HG02588 (cell line): ENCODE measurements at regions not wholly inside any gene's neighbourhood (a gene's known extent, or its start where the extent isn't known, plus 50 kb on each side); places are given as distances from the start of the nearest gene placed in this dataset.

Source experiments
- ATAC-seq: cut with Tn5 transposase; IDR thresholded peaks from one replicate; pipeline ENCODE4 v1.9.1; 2021; ENCODE audit warnings: mild to moderate bottlenecking, moderate library complexity; ENCODE audit not compliant: unreplicated experiment

DNA sequence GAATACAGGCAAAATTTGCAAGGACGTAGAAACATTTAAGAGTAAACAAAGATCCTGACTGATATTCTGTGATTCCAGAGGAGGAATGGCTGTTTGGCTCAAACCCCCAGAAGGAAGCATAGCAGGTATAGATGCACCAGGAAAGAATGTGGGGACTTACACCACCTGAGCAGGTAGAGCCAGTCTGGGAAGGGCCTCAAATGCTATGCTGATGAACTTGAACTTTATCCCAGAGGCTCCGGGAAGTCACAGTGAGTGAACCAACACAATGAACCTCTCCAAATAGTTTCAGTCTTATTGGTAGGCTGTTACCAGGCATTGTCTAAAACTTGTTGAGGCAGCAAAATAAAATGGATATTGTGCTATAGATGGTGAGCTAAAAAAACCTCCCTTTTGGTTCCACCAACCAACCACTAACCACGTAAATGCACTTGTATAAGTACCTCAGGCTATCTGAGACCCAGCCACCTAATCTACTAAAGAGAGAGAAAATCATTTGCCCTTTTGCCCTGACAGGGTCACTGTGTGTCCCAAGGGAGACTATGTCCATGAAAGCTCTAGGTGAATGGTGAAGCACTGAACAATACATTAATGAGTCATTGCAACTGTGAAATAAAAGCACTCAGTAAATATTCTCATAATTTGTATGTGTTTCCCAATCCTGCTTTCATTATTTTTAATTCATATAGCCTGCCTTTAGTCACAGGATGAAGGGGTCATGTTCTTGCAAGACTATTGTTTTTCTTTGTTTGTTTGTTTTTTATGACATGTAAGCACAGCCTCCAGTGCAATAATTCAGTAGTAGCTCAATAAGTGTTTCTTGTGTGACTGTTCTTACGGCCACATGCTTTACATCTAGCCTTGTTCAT lies 911.6 kb downstream of the EPHA4 start:
- no peak for ATAC-seq

DNA sequence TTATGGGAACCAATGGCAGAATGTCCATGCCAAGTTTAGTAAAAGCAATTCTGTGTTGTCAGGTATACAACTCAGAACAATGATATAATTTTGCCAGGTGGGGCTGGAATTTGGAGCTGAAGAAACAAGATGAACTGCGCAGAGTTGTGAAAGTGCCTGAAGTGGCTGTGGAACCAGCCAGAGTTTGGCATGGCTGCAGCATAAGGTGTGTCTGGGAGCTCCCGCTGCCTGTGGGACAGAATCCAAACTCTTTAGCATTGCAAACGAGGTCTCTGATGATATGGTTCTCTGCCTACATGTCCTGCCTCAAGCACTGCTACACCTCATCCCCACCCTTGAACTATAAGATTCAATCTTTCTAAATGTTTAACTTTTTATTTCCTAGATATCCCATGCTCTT lies 909.7 kb downstream of the EPHA4 start:
- ATAC-seq, result no peak

DNA sequence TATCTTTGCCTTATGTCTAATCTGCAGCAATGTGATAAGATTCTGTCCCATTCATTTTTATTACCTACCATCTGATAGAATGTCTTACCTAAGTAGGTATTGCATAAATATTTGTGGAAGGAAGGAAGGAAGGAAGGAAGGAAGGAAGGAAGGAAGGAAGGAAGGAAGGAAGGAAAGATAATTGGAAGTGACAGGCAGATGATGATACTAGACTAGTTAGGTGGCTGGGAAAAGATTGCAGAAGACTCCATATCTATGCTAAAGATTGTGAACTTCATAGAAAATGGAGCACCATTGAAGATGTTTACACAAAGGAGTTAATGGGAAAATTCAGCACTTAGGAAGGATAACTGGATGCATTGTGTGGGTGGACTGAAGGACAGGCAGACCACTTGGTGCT lies 909.0 kb downstream of the EPHA4 start:
- ATAC-seq, result no peak

DNA sequence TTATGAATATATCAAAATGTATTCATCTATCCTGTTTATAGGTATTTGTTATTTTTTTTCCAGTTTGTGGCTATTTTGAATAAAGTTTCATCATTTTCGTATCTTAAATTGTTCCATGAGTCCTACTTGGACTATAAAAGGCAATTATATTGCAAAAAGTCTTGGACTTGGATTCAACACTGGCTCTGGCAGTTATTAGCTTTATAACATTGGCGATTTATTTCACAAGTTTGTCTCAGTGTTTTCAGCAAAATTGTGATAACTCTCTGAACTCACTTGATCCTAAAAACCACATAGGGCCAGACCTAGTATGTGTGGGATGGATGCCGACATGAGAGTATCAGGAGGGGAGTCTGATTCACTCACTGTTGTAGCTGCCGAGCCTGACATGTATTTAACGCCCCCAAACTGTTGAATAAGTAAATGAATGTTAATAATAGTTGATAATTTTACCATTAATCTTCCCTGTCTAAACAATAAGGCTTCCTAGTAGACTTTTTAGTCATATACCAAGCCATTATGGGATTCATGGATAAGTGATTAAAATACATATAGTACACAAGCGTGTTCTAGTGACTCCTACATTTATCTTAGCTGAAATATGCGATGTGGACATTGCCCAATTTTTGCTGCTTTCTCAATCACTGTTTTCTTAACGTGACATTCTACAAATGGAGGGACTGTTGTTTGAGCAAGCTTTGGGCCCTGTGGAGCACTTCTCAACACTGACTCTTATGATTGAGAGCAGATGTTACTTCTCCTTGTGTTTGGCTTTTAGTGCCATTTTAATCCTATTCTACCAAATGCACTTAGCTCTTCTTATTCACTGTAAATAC lies 907.6 kb downstream of the EPHA4 start:
- no peak for ATAC-seq

DNA sequence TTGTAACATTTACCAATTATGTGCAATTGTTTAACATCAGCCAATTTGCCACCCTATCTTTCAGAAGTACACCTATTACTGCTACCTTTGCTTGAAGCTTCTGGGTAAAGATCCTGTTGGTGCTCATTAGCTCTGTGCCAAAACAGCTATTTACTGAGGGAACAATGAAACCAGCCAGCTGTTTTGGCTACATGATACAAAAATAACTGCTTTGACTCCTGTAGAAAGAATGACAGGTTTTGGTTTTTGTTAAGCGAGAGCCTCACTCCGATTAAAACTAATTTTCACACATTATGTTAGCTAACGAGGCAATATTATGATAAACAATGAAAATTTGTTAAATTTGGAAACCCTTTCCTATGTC lies 907.0 kb downstream of the EPHA4 start:
- ATAC-seq, result no peak

DNA sequence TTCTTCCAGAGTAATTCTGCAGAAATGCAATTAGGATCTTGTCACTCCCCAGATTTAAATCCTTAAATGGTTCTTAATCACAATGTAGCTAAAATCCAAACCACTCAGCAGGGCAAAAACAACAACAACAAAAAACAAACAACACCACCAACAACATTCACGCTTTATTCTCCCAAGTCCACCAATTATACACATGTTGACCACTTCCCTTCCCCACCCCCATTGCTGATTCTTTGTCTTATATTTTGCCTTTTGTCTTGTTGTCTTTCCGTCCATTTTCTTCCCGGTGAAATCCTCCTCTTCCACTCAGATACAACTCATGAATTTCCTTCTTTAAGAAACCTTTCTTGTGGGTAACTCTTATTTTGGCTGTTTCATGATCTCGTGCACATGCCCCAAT lies 902.8 kb downstream of the EPHA4 start:
- no peak for ATAC-seq

DNA sequence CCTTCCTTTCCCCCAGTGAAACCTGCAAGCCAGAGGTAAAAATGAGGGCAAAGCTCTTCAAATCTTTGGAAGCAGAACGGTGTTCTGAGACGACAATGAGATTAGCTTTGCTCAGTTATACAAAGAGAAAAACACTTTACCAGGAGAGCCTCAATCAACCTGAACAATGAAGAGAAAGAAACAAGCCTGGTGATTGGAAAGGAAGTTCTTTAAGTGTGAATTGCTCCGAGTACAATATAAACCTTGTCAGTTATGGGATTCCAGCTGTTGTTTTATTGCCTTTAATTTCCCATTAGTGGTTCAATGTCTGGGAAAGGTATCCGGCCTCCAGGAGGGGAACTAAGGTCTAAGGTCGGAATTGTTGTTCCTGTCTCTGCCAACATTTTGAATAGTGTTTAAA lies 901.6 kb downstream of the EPHA4 start:
- ATAC-seq, result no peak

DNA sequence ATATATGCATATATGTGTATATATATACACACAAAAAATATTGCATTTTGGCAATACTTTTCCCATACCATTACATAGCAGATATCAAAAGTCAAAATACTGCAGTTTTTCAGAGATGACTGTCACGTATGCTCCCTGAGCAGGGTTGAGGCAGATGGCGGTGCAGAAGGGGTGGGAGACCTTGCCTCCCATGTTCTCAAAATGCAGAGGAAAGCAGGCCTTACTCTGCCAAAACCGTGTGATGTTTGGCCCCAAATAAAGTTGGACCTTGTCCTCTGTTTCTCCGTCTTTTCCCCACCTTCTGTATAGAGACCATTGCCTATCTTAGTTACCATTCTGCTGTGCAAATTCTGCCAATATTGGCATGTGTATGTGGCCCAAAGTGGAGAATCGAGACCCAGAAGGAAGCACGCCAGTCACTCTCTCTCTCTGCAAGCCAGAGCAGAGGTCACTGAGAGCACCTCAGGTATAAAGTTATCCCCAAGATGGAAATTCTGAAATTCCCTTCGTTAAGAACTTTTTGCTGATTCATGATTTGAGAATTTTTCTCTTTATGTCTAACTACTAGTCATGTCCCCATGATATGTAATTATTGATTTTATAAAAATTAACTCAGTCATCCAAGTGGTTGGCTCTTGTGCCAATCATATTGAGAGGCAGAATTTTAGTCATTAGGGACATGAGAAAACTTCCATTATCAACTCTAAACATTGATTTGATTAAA lies 898.8 kb downstream of the EPHA4 start:
- ATAC-seq, result no peak

DNA sequence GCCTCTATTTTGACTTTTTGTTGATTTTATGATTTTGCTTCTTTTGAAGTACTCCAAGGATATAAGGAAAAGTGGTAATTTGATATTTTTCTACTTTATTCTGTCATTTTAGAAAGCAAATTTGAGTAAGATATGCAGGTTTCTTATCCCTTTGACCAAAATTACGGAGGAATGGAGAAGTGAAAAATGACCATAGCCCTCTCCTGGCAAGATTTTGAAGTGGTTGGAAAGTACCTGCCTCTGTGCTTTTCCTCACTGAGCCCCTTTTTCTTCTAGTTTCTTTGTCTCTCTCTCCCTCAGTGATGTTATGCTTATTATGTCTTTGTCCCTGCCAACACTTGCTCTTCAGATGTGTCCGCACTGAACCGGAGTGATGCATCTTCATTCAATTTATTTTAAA lies 898.1 kb downstream of the EPHA4 start:
- no peak for ATAC-seq

DNA sequence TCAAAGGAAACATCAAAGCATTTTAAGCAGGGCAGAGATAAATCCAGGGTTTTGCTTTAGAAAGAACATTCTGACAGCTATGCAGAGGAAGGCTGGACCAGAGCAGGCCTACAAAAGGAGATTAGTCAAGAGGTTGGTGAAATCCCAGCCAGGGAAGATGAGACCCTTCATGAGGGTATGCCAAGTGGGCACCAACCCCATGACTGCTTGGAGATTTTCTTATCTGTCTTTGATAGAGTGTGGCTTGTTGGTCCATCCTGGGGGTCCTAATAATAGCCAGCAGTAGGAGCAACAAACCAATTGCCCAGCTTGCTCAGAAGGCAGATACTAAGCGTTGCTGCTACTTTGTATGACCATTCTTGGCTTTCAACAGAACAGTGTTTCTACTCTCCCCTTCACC lies 895.4 kb downstream of the EPHA4 start:
- no peak for ATAC-seq

DNA sequence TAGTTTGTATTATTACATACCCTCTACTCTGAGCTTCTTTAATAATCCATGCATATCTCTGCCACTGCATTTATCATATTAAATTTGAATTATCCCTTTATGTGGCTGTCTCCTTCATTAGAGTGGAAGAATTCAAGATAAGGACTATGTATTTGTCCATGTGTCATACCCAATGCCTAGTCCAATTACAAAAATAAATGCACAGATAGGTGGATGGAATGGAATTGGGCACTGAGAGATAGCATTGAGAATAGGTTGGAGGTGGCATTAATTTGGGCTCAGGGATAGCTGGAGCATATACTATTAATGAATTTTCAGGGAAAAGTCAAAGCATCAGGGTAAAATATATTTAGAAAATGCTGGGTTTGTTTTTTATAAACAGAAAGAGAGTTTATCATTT lies 893.2 kb downstream of the EPHA4 start:
- no peak for ATAC-seq

DNA sequence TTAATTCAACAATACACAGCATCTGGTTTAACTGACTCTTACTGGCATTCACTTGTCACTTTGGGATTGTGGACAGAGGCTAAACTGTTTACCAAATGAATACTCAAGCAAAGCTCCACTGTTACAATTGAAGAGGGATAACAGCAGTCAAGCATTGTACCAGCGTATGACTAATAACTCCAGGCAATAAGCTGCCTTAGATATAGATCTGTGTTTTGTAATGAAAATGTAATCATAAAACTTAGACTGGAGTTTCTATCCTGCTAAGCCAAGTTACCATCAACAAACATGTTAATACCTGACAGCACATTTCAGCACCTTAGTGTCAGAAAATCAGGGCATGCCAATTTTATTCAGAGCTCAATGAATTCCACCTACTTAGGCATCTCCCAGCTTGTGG lies 889.5 kb downstream of the EPHA4 start:
- ATAC-seq, result no peak

DNA sequence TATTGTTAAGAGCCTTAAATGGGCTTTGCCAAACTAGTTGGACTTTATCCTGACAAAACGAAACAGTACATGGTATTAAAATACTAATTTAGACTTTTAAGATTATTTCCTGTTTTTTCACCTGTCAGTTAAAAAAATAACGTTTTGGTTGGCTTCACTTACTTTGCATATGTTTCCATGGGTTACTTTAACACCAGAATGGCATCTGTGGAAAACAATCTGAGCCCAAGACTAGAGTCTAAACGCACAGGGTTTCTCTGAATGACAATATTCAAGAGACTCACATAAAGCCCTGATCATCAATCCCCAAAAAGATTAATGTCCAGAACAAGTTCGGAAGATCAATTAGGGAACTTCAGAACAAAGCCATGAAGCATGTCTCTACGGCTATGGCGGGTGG lies 888.0 kb downstream of the EPHA4 start:
- ATAC-seq, result no peak

DNA sequence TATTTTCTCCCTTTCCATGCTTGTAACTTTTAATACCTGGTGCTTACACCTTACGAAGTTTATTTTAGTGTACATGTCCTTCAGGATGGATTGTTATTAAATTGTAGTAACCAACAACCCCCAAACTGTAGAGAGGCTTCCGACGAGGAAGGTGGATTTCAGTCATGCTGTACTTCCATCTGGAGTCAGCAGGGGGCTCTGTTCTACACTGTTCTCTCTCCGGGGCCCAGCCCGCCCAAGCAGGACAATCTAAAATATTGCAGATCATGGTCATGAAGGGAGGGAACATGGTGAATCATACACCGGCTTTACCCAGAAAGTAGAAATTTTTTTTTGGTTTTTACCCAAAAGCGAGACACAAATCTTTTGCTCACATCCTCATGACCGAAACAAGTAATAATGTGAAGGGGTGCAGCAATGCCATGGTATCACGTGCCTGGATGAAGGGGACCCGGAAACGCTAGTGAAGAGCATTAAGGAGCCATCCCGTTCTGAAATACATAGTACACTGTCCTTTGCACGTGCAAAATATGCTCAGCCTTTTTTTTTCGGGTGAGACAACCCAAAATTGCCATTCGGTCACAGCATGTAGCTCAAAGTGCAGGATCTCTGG lies 884.8 kb downstream of the EPHA4 start:
- peak; percentile 85 for ATAC-seq

DNA sequence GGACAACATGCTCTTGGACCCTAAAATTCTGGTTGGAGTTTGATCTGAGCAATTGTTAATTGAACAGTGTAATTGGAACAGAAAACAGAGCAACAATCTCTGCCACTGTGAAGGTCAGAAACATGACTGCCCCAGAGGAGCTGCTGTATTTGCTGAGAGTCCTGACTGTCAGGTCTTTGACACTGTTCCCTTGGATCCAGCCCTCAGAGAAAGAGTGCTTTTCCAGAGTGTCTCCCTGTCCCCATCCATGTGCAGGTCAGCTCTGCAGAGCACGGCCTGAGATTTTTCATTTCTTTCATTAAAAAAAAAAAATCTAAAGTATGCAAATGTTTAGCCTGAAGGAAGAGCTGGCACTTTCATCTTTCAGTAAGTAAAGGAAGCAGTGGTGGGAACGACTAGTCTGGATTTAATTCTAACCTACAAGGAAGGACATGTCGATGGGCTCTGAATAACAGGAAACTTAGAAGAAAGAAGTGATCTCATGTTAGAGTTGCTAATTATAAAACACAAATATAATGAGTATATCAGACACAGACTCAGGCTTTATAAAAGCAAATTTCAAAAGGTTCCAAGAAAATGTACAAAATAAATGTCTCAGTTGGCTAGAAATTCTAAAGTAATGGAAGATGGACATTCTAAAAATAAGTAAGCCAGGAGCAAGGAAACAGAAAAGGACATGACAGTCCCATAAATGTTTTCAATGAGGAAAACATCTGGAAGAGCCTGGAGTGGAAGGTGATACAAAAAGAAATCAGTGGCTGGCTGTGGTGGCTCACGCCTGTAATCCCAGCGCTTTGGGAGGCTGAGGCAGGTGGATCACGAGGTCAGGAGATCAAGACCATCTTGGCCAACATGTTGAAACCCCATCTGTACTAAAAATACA lies 876.5 kb downstream of the EPHA4 start:
- no peak for ATAC-seq

DNA sequence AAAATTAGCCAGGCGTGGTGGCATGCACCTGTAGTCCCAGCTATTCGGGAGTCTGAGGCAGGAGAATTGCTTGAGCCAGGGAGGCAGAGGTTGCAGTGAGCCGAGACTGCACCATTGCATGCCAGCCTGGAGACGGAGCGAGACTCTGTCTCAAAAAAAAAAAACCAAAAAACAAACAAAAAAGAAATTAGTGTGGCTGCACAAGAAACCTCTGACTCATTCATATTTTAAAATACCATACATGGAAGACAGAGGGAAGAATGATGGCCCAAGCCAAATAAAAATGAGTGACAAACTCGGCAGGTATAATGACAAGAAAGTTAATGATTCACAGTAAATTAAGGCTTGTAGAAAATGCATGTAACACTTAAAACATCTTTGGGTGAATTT lies 875.8 kb downstream of the EPHA4 start:
- ATAC-seq, result no peak

DNA sequence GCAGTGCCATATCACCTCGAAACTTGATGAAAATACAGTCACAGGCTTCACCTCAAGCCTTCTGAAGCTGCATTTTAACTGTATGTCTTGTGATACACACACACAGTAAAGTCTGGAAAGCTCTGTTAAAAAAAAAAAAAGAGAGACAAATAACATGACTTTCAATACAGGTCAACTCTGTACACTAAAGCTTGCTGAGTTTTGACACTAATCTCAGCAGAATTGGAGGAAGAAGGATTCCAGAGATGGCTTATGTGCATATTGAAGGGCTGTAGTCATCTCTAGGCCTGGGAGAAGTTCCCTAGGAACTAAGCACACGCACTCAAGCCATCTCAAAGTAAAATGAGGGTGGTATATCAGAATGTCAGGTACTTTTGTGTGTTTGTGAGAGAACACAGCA lies 875.1 kb downstream of the EPHA4 start:
- no peak for ATAC-seq

DNA sequence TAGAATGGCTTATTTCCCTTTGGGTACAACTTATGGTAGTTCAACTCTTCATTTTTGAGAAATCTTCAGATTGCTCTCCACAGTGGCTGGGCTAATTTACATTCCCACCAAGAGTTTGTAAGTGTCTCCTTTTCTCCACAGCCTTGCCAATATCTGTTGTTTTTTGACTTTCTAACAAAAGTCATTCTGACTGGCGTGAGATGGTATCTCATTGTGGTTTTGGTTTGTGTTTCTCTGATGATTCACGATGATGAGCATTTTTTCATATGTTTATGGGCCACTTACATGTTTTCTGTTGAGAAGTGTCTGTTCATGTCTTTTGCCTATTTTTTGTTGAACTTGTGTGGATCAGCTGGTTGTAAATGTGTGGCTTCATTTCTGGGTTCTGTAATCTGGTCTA lies 871.0 kb downstream of the EPHA4 start:
- no peak for ATAC-seq

DNA sequence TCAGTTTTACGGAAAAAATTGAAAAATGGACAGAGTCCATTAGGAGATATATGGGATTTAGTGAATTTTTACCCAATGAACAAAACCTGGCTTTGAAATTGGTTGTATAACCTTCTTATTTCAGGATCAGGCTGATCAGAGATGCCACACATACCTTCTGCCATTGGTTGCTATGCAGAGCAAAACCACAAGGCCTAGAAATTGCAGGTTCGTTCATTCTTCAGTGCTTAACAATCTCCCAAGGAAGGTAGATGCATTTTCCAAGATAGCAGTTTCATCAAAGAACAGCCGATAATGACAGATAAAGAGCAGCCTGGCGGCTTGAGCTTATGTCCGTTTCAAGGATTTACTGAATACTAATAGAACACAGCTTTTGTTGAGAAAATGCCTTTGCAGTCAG lies 868.8 kb downstream of the EPHA4 start:
- no peak for ATAC-seq

DNA sequence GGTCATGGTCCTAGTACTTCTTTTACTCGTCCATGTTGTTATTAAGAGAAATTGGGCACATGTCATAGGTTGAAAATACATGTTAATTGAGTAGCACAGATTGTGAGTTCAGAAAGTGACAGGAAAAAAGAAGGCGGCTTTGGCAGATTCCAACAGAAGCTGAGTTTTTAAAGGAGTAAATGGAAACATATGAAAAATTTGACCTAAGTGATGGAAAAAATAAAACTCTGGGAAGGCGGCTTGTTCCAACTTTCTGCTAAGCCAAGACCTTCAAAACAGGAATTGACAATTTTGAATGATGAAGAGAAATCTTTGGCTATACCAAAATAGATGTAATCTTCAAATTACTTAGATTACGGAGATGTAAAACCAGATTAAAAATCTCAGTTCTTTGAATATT lies 868.0 kb downstream of the EPHA4 start:
- ATAC-seq, result no peak
